Thyroid gland (tissue), 4 donors: ENCODE measurements at regions not wholly inside any gene's neighbourhood (a gene's known extent, or its start where the extent isn't known, plus 50 kb on each side); places are given as distances from the start of the nearest gene placed in this dataset.

ENCODE experiments used
- DNase-seq, 2 donors: peaks; one replicate each; pipeline ENCODE4 v3.0.0-alpha.2; 2019
- H3K27ac ChIP-seq, 3 donors: fragments of 200-600 bp; sonication (generic); 1 replicate in 2 of 3; 2 replicates in 1 of 3; pipeline ENCODE4 v1.5.1; 2016 to 2019; ENCODE audit warnings: mild to moderate bottlenecking in 1 of 3, moderate library complexity in 1 of 3
- H3K27me3 ChIP-seq: fragments of 200-600 bp; sonication (generic); one replicate; pipeline ENCODE4 v1.5.1; 2019
- H3K36me3 ChIP-seq, 2 donors: fragments of 200-600 bp; sonication (generic); one replicate each; pipeline ENCODE4 v1.5.1; 2016 to 2019
- H3K4me1 ChIP-seq, 2 donors: fragments of 200-600 bp; sonication (generic); one replicate each; pipeline ENCODE4 v1.5.1; 2017 to 2019
- H3K4me3 ChIP-seq, 3 donors: fragments of 200-600 bp; sonication (generic); replicated peaks in 1 of 3; 1 replicate in 2 of 3; 2 replicates in 1 of 3; pipeline ENCODE4 v1.5.1; 2016; ENCODE audit warnings: mild to moderate bottlenecking in 1 of 3
- H3K9me3 ChIP-seq: fragments of 200-600 bp; sonication (generic); one replicate; pipeline ENCODE4 v1.5.1; 2017
- CTCF ChIP-seq, 6 experiments: fragments of 200-600 bp in 3 of 6; fragments of 450-650 bp in 3 of 6; sonication (generic) in 3 of 6; IDR thresholded peaks; one replicate each; pipeline ENCODE4 v1.5.1; 2016 to 2019; ENCODE audit warnings: antibody characterized with exemption in 6 of 6, mild to moderate bottlenecking in 2 of 6, inconsistent platforms in 1 of 6, moderate library complexity in 1 of 6
- POLR2A ChIP-seq, 2 donors: fragments of 450-650 bp; IDR thresholded peaks; one replicate each; pipeline ENCODE4 v1.6.1; 2017; ENCODE audit warnings: antibody characterized with exemption in 2 of 2, mild to moderate bottlenecking in 2 of 2, moderate library complexity in 1 of 2
- WGBS, 2 donors: methylation state at CpG; one replicate each; pipeline ENCODE4 v1.1.5; 2017; 5-methylcytosine and 5-hydroxymethylcytosine counted together
- intact Hi-C: fragments of 100-400 bp; cut with DNase I; formaldehyde crosslinking; loops from one replicate; pipeline ENCODE4 v1.15.1; 2023

- intact Hi-C loops, result no loop called here
- DNase-seq, result no peak
- no peaks in the 10 kb centered on the region for H3K36me3 ChIP-seq
- WGBS, 2 donors, result 85 to 87% methylated on average over 2 of the region's 2 CpGs
- H3K27me3 ChIP-seq, result no peaks in the 10 kb centered on the region
- no peaks in the 10 kb centered on the region for H3K4me1 ChIP-seq
- no peaks in the 10 kb centered on the region for H3K9me3 ChIP-seq
- H3K27ac ChIP-seq, result no peak overlapping the region
- H3K4me3 ChIP-seq, result no peak overlapping the region
- no peak for TF ChIP-seq CTCF (IDR thresholded peaks at IDR 0.05)
- no peak for TF ChIP-seq POLR2A (IDR thresholded peaks at IDR 0.05)
Observed at GRCh38 chr9:118954857-118955256, 414.4 kb downstream of the BRINP1 start.

GRCh38 chr9:118957585-118957984, 411.6 kb downstream of the BRINP1 start:
- no peak for DNase-seq
- Histone ChIP-seq H3K27ac (no peak overlapping the region), H3K4me3 (no peak overlapping the region), H3K27me3 (no peaks in the 10 kb centered on the region), H3K4me1 (peaks cover 9 to 11% of the 10 kb centered on the region in 2 donors), H3K36me3 (no peaks in the 10 kb centered on the region), H3K9me3 (no peaks in the 10 kb centered on the region)
- intact Hi-C loops, result no loop called here
- 88 to 89% methylated on average over 3 of the region's 3 CpGs for WGBS, 2 donors
- TF ChIP-seq CTCF (IDR thresholded peaks at IDR 0.05), result no peak
- no peak for TF ChIP-seq POLR2A (IDR thresholded peaks at IDR 0.05)

- Histone ChIP-seq H3K4me3 (no peak overlapping the region), H3K27ac (no peak overlapping the region), H3K4me1 (peaks cover 9 to 14% of the 10 kb centered on the region in 2 donors), H3K9me3 (no peaks in the 10 kb centered on the region), H3K36me3 (no peaks in the 10 kb centered on the region), H3K27me3 (no peaks in the 10 kb centered on the region)
- TF ChIP-seq CTCF (IDR thresholded peaks at IDR 0.05) (no peak), POLR2A (IDR thresholded peaks at IDR 0.05) (no peak)
- DNase-seq, result no peak
- 71 to 75% methylated on average over 5 of the region's 5 CpGs for WGBS, 2 donors
- intact Hi-C loops, result no loop called here
Observed at GRCh38 chr9:118959366-118959765, 409.9 kb downstream of the BRINP1 start.

GRCh38 chr9:118961857-118962256, 407.4 kb downstream of the BRINP1 start:
- H3K9me3 ChIP-seq, result no peaks in the 10 kb centered on the region
- 7 to 10% methylated on average over 1 of the region's 1 CpG for WGBS, 2 donors
- no peaks in the 10 kb centered on the region for H3K36me3 ChIP-seq
- intact Hi-C loops, result no loop called here
- peak overlapping the region; percentile 70 to 86 (median 83) for H3K27ac ChIP-seq
- peak; percentile 7 to 22 for DNase-seq
- TF ChIP-seq POLR2A (IDR thresholded peaks at IDR 0.05) (no peak), CTCF (IDR thresholded peaks at IDR 0.05) (no peak)
- H3K27me3 ChIP-seq, result no peaks in the 10 kb centered on the region
- peaks cover 9 to 14% of the 10 kb centered on the region in 2 donors for H3K4me1 ChIP-seq
- H3K4me3 ChIP-seq, result no peak overlapping the region

- Histone ChIP-seq H3K4me1 (peaks cover 9 to 14% of the 10 kb centered on the region in 2 donors), H3K27ac (peak overlapping the region; percentile 70 to 86 (median 83)), H3K27me3 (no peaks in the 10 kb centered on the region), H3K4me3 (no peak overlapping the region), H3K9me3 (no peaks in the 10 kb centered on the region), H3K36me3 (no peaks in the 10 kb centered on the region)
- intact Hi-C loops, result no loop called here
- 26 to 33% methylated on average over 3 of the region's 3 CpGs for WGBS, 2 donors
- peak; percentile 20 to 50 for DNase-seq
- TF ChIP-seq POLR2A (IDR thresholded peaks at IDR 0.05), result no peak
- TF ChIP-seq CTCF (IDR thresholded peaks at IDR 0.05), result no peak
Observed at GRCh38 chr9:118962426-118962825, 406.8 kb downstream of the BRINP1 start.
